ENCODE measurements at regions not wholly inside any gene's neighbourhood (a gene's known extent, or its start where the extent isn't known, plus 50 kb on each side); places are given as distances from the start of the nearest gene placed in this dataset.

- Histone ChIP-seq H3K9me3 (no peaks in the 10 kb centered on the region), H3K4me3 (no peak overlapping the region), H3K27me3 (no peaks in the 10 kb centered on the region), H3K36me3 (no peaks in the 10 kb centered on the region), H3K4me1 (no peaks in the 10 kb centered on the region), H3K27ac (no peak overlapping the region)
- DNase-seq (ENCODE audit: low spot score in 2 of 2) = no peak
- intact Hi-C loops (cut with DNase I) = no loop called here
- TF ChIP-seq CTCF (IDR thresholded peaks at IDR 0.05) = no peak
These were observed 288.1 kb upstream of the GPC6 start for GRCh38 chr13:92938486-92939020.

GRCh38 chr13:92941167-92941566, 285.4 kb upstream of the GPC6 start:
- Histone ChIP-seq H3K36me3 (no peaks in the 10 kb centered on the region), H3K27me3 (no peaks in the 10 kb centered on the region), H3K27ac (no peak overlapping the region), H3K4me3 (no peak overlapping the region), H3K9me3 (no peaks in the 10 kb centered on the region), H3K4me1 (no peaks in the 10 kb centered on the region)
- no peak for TF ChIP-seq CTCF (IDR thresholded peaks at IDR 0.05)
- no peak for DNase-seq (ENCODE audit: low spot score in 2 of 2)
- intact Hi-C loops (cut with DNase I) = no loop called here

GRCh38 chr13:92947770-92948434, 278.7 kb upstream of the GPC6 start:
- Histone ChIP-seq H3K27ac (no peak overlapping the region), H3K9me3 (no peaks in the 10 kb centered on the region), H3K4me3 (no peak overlapping the region), H3K36me3 (no peaks in the 10 kb centered on the region), H3K27me3 (no peaks in the 10 kb centered on the region), H3K4me1 (no peaks in the 10 kb centered on the region)
- intact Hi-C loops (cut with DNase I) = no loop called here
- no peak for TF ChIP-seq CTCF (IDR thresholded peaks at IDR 0.05)
- no peak for DNase-seq (ENCODE audit: low spot score in 2 of 2)

DNA sequence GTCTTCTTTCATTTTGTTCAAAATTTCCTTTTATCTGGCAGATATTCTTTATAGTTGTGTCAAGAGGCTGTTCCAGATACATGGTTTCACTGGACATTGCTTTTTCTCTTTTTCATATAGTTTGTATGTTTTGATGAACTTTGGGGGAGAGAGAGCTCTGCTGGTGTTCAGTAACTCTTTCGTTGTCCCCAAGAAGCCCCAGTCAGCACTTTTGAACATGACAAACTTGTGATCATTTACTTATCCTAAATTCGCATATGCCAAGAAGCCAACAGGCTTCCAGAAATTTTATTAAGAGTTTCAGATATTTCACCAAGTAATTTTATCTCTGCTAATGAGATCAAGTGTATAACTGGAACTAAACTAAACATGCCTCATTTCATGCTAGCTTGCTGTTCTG, 275.8 kb upstream of the GPC6 start:
- intact Hi-C loops (cut with DNase I) = no loop called here
- TF ChIP-seq CTCF (IDR thresholded peaks at IDR 0.05) = no peak
- H3K4me3 ChIP-seq = no peak overlapping the region
- H3K27ac ChIP-seq = no peak overlapping the region
- no peaks in the 10 kb centered on the region for H3K4me1 ChIP-seq
- H3K36me3 ChIP-seq = no peaks in the 10 kb centered on the region
- H3K9me3 ChIP-seq = no peaks in the 10 kb centered on the region
- no peaks in the 10 kb centered on the region for H3K27me3 ChIP-seq
- no peak for DNase-seq (ENCODE audit: low spot score in 2 of 2)

DNA sequence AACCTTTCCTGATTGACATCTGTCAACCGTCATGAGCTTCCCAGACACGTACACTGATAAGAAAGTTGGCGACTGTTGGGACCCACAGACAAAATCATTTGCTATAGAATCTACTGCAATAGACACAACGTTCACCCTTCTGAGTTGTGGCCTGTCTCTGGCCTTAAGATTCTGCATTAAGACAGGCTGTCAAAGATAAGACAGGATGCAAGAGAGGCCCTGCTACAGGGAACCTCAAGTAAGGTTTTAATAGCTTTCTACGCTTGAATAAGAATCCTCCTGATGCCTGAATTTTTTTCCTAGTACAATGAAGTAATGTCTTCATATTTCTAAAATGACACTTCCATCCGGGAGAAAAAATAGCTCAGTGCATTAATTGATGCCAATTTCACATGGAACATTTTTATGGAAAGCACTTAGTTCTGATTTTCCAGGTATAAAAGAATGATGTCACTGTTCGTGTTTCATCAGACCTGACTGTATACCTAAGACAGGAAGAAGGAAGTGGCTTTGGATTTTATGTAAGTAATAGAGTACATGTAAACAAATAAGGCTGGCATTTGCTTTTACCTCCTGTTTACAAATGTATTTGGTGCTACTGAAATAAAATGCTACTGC, 275.2 kb upstream of the GPC6 start:
- H3K4me1 ChIP-seq = no peaks in the 10 kb centered on the region
- TF ChIP-seq CTCF (IDR thresholded peaks at IDR 0.05) = no peak
- H3K27me3 ChIP-seq = no peaks in the 10 kb centered on the region
- H3K27ac ChIP-seq = no peak overlapping the region
- intact Hi-C loops (cut with DNase I) = no loop called here
- no peaks in the 10 kb centered on the region for H3K9me3 ChIP-seq
- no peak overlapping the region for H3K4me3 ChIP-seq
- no peaks in the 10 kb centered on the region for H3K36me3 ChIP-seq
- DNase-seq (ENCODE audit: low spot score in 2 of 2) = no peak

All from ascending aorta (tissue), 2 donors.